HL-60 (cell line): ENCODE measurements at regions not wholly inside any gene's neighbourhood (a gene's known extent, or its start where the extent isn't known, plus 50 kb on each side); places are given as distances from the start of the nearest gene placed in this dataset.

Experiments used
- CTCF ChIP-seq: IDR thresholded peaks from one replicate; pipeline ENCODE4 v1.5.1; 2011; ENCODE audit warnings: low read length, control low read depth, inconsistent platforms; ENCODE audit not compliant: insufficient read depth
- GABPA ChIP-seq: IDR thresholded peaks from 2 replicates; pipeline ENCODE4 v1.6.1; 2012; ENCODE audit warnings: low read depth
- POLR2AphosphoS5 ChIP-seq: IDR thresholded peaks from 2 replicates; pipeline ENCODE4 v1.6.1; 2012; ENCODE audit warnings: low read depth

- TF ChIP-seq CTCF: no peak
- TF ChIP-seq GABPA: no peak
- no peak for TF ChIP-seq POLR2AphosphoS5
These were observed 316.7 kb downstream of the OTUD1 start for GRCh38 chr10:23755556-23755955.
